ENCODE measurements at regions not wholly inside any gene's neighbourhood (a gene's known extent, or its start where the extent isn't known, plus 50 kb on each side); places are given as distances from the start of the nearest gene placed in this dataset.
"Not testable (repeated sequence)": the region's sequence is repeated elsewhere in the genome, so short reads cannot be mapped to it uniquely, and the experiment has no call there.

DNA sequence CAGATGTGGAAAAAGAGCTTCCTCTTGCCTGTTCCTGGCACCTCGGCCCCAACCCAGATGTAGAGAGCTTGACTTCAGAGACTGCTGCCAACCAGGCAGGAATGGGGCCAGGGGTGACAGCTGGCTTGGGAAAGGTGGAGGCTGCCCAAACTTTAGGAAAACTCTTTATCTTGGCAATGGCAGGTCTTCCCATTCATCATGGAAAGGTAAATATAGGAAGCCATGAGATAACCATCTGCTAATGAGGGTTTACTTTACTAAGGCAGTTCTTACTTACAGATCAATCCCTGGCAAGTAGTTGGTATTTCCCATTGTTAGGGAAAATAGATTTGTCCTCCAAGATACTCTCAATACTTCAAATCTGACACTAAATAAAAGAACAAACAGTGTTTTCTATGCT is 143.1 kb upstream of the NUDT4 start:
- DNase-seq (ENCODE audit: extremely low read depth, low read depth): no peak

DNA sequence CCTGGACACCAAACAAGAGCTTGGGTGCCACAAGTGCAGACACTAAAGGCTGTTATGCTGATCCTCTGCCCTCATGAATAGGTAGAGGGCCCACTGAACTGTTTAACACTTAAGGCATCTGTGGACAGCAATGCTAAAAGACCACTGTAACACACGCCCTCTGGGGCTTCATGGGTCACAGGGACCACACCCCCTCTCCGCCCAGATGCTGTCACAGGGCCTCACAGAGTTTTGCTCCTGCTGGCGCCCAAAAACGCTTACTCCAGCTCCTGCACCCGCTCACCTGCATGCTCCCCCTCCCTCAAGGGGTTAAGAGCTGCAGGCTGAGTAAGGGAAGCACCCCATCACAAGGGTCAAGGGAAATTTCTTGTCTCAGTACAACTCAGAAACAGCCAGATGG is 141.8 kb upstream of the NUDT4 start:
- no peak for DNase-seq (ENCODE audit: extremely low read depth, low read depth)

- DNase-seq (ENCODE audit: extremely low read depth, low read depth): no peak
Observed at GRCh38 chr12:93237235-93237915, 140.3 kb upstream of the NUDT4 start.

- DNase-seq (ENCODE audit: extremely low read depth, low read depth): not testable (repeated sequence)
Observed at GRCh38 chr12:93238512-93239262, 139.0 kb upstream of the NUDT4 start.

- not testable (repeated sequence) for DNase-seq (ENCODE audit: extremely low read depth, low read depth)
Observed at GRCh38 chr12:93239789-93240188, 137.9 kb upstream of the NUDT4 start.

DNA sequence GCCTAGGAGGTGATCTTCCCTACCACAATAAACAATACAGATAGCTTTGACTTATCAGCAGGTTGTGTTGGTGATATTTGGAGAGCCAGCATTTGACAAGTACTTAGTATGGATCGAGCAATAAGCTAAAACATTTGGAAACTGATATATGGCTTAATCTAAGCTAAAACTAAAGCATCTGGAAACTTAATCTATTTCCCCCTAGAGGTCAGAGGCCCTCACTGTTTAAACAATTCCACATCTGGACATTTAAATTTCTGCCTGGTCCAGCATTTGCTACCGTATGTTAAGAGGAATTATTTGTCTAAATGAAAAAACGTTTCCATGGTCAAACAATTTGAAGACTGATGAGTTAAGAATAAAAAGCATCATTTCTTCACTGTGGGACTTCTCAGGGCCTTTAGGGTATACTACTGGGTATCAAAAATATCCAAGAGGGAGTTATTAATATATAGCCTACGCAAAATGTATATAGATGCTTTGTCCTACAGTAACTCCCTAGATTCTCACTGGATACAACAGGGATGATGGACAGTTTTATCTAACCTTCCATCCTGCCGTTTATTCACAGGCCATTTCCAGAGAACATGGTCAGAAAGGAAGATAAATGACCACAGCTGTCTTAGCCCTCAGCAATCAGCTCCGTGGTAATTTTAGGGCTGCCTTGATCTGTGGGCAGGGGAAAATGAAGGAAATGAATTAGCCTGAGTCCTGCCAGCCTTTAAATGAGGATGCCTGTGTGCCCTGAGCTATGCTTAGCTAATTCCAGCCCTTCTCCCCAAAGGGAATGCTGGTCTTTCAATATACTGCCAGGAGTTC is 135.4 kb upstream of the NUDT4 start:
- DNase-seq (ENCODE audit: extremely low read depth, low read depth): no peak

- no peak for DNase-seq (ENCODE audit: extremely low read depth, low read depth)
Observed at GRCh38 chr12:93243382-93243688, 134.4 kb upstream of the NUDT4 start.

DNA sequence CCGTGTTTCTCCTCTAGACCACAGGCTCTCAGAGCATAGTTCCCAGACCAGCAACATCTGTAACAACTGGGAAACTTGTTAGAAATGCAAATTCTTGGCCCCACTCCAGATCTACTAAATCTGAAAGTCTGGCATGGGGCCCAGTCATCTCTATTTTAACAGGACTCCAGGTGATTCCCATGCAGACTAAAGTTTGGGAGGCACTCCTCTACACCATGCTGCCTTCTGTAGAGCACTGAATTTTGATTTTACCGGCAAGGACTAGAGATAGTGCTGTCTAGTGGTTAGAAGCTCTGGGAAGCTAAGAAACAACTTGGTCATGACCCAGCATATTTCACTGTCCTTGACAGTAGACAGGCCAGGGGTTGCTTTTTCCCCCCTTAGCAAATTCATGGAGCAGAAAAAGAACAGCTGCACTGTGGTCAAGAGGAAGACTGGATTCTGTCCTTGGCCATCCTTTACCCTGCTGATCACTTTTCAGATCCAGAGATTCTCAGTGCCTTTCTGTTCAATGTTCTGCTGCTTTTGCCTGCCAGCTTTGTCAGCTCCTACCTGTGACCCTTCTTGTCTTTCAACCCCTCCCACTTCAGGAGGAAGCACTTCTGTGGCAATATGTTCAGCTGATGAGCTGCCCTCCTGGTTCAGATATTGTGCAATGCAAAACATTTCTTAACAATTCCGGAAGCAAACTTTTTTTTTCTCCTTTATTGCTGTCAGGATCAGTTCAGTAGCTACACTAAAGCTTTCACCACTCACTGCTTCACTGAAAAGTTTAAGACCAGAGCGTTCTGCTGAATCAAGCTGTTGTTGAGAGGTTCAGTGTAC is 133.8 kb upstream of the NUDT4 start:
- DNase-seq (ENCODE audit: extremely low read depth, low read depth): peak; percentile 48

GRCh38 chr12:93244514-93245077 is 133.1 kb upstream of the NUDT4 start:
- no peak for DNase-seq (ENCODE audit: extremely low read depth, low read depth)

DNA sequence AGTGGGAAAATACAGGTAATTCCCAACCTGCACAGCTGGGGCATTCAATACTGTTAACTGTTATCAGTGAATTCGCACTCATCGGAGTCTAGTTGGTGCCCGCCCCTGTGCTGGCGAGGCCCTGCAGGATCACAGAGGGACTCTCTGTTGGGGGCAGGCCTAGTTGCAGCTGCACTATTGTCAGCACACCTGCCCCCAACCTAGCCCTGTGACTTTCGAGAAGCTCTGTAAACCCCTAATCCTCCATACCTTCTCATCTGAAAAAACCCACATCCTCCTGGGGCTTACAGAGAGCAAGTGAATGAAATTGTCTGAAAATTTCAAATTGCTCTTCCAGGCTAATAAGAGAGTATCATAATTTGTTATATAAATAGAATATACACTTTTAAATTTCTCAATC is 132.2 kb upstream of the NUDT4 start:
- no peak for DNase-seq (ENCODE audit: extremely low read depth, low read depth)

DNA sequence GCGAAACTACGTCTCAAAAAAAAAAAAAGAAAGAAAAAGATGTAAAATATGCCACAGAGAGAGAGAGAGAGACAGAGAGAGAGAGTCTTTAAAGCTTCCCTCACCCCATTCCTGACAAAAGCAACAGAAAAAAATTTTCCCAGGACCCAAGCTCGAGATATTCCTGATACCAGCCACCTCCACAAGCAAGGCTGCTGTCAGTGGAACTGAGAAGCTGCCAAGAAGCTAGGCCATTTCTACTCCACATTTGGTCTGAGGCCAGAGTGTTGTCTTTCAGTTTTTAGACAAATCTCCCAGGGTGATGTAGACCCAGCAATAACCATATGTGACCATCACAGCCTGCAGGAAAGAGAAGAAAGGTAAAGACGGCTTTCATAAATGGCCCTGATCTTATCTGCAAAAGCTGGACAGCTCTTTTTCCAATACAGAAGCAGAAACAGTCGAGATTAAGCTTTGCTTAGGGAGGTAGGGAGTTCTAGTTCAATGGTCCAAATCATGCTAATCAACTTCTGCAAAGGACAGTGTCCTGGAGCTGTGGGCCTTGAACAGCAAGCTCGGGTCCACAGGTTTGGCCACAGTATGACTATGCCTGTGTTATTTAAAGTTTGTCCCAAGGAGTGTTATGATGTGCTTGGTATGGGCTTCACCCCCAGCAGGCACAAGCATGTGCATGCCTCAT is 130.3 kb upstream of the NUDT4 start:
- no peak for DNase-seq (ENCODE audit: extremely low read depth, low read depth)

GRCh38 chr12:93252221-93252620 is 125.5 kb upstream of the NUDT4 start:
- DNase-seq (ENCODE audit: extremely low read depth, low read depth): no peak

DNA sequence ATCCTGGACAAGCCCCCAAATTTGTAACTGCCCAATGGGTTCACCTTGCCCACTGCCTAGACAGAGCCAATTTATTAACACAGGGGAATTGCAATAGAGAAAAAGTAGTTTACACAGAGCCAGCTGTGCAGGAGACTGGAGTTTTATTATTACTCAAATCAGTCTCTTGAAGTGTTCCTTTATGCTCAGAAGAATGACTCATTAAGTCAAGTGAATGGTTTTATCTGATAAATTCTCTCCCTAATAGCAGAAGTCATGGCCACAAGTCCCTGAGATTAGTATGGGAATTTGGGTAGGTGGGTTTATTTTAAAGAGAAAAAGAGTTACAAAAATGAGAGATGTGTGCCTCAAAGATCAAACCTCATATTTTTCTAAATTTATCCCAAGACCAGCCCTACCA is 122.8 kb upstream of the NUDT4 start:
- DNase-seq (ENCODE audit: extremely low read depth, low read depth): no peak

DNA sequence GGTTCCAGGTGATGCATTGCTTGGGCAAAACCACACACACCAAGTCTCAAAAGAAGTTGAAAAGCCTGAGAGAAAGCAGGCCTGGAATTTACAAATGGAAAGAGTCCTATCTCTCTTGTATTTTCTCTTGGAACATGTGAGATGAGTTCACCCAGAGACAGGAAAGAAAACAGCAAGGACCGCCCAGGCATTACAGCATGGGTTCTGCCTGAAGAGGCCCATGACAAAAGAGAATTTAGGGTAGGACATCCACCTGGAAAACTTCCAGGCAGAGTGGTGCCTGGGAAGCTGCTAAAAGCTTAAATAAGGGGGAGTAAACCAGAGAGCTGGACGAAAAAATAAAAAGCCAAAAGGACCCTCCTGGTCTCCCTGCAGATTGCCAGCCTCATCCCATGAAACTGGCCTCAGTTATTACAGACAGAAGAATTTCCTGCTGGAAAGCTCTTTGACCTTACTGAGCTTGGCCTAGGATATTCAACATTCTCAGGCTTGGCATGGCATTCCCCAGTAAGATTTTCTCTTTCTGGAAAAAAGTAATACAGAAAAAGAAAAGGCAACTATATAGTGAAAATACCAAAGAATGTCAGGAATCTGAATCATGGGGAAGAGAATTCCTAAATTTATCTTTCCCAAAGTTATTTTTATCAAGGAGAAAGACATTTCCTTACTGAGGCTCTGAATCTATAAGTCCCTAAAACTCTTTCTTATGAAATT is 121.3 kb upstream of the NUDT4 start:
- no peak for DNase-seq (ENCODE audit: extremely low read depth, low read depth)

DNA sequence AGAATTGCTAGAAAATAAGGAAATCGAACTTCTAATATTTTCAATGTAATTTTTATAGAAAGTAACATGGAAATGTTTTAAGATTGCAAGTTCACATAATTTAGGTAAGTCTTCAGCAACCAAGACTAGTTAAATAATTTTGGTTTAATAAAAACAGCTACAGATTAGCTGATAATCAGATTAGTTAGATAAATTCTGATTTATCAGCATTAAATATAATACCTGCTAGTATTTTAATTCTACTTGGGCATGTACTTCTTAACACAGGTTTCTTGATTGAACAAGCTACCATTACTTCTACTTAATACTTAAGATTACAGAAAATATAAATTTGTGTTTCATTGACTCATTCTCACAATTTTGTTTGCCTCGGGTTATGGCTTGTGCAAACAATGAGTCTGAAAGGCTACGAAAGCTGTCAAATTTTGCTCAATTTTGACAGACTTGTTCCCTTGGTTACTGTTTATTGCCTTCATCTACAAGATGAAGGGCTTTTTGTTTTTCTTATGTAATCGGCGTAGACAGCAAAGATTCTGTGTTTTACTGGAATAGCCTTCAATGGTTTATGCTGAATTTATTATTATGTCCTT is 116.1 kb upstream of the NUDT4 start:
- no peak for DNase-seq (ENCODE audit: extremely low read depth, low read depth)

GRCh38 chr12:93272997-93273396 is 104.7 kb upstream of the NUDT4 start:
- DNase-seq (ENCODE audit: extremely low read depth, low read depth): no peak

GRCh38 chr12:93273834-93274564 is 103.7 kb upstream of the NUDT4 start:
- DNase-seq (ENCODE audit: extremely low read depth, low read depth): no peak

DNA sequence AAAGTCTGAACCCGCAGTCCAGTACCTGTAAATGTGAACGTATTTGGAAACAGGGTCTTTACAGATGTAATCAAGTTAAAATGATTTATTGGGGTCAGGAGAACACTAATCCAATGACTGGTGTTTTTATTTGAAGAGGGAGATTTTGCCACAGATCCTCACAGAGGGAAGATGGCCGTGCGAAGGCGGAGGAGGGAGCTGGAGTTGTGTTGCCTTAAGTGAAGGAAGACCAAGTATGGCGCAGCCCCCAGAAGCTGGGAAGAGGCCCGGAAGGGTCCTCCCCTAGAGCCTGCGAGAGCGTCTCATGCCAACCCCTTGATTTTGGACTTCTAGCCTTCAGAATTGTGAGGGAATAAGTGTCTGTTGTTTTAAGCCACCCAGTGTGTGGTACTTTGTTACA is 102.8 kb upstream of the NUDT4 start:
- no peak for DNase-seq (ENCODE audit: extremely low read depth, low read depth)
